HFFc6 (cell line): ENCODE measurements at regions not wholly inside any gene's neighbourhood (a gene's known extent, or its start where the extent isn't known, plus 50 kb on each side); places are given as distances from the start of the nearest gene placed in this dataset.

Source experiments
- DNase-seq: peaks from one replicate; pipeline ENCODE4 v3.0.0-alpha.2; 2018
- H3K27ac Mint-ChIP-seq: 2 replicates; pipeline ENCODE4 v1.8.0; 2020; ENCODE audit warnings: mild to moderate bottlenecking, mixed read lengths
- H3K27me3 Mint-ChIP-seq: 2 replicates; pipeline ENCODE4 v1.8.0; 2021; ENCODE audit warnings: mild to moderate bottlenecking, moderate library complexity, mixed read lengths; ENCODE audit not compliant: insufficient read depth
- H3K36me3 Mint-ChIP-seq: 2 replicates; pipeline ENCODE4 v1.8.0; 2021; ENCODE audit warnings: low read depth, mixed read lengths
- H3K4me1 Mint-ChIP-seq: 2 replicates; pipeline ENCODE4 v1.8.0; 2020; ENCODE audit warnings: low read depth, mixed read lengths
- H3K4me3 Mint-ChIP-seq: 2 replicates; pipeline ENCODE4 v1.8.0; 2020; ENCODE audit warnings: mild to moderate bottlenecking, moderate library complexity, mixed read lengths
- H3K9me3 Mint-ChIP-seq: 2 replicates; pipeline ENCODE4 v1.8.0; 2020; ENCODE audit warnings: mild to moderate bottlenecking, mixed read lengths
- TF ChIP-seq, protein P1 (sequence below): fragments of 200-600 bp; sonication (generic); IDR thresholded peaks from 2 replicates; pipeline ENCODE4 v1.5.0; 2021; ENCODE audit warnings: antibody characterized with exemption, mild to moderate bottlenecking

DNA sequence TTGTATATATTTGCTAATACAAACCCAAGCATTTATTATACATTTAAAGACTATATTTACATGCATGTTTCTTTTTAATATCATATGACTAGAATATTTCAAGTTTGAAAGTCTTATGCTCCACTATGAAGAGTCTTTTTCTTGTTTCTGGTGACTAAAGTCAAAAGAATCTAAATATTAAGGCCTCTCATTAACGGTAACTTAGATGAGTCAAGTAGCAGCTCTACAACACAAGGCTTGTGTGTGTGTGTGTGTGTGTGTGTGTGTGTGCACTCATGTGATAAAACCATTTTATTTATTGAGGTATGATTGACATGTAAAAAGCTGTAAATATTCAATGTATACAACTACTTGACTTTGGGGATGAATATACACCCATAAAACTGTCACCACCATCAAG is 275.6 kb downstream of the TFAP2B start:
- Mint-ChIP-seq H3K27ac (no peak overlapping the region), H3K9me3 (peaks cover 20% of the 10 kb centered on the region), H3K36me3 (0 out of 2 replicates have a peak, but pooled peaks cover 4% of the 10 kb centered on the region), H3K4me1 (no peaks in the 10 kb centered on the region), H3K27me3 (no peaks in the 10 kb centered on the region; the same call in 1 of the 2 replicates), H3K4me3 (no peak overlapping the region)
- no peak for DNase-seq
- TF ChIP-seq, protein P1, sequence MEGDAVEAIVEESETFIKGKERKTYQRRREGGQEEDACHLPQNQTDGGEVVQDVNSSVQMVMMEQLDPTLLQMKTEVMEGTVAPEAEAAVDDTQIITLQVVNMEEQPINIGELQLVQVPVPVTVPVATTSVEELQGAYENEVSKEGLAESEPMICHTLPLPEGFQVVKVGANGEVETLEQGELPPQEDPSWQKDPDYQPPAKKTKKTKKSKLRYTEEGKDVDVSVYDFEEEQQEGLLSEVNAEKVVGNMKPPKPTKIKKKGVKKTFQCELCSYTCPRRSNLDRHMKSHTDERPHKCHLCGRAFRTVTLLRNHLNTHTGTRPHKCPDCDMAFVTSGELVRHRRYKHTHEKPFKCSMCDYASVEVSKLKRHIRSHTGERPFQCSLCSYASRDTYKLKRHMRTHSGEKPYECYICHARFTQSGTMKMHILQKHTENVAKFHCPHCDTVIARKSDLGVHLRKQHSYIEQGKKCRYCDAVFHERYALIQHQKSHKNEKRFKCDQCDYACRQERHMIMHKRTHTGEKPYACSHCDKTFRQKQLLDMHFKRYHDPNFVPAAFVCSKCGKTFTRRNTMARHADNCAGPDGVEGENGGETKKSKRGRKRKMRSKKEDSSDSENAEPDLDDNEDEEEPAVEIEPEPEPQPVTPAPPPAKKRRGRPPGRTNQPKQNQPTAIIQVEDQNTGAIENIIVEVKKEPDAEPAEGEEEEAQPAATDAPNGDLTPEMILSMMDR = no peak

DNA sequence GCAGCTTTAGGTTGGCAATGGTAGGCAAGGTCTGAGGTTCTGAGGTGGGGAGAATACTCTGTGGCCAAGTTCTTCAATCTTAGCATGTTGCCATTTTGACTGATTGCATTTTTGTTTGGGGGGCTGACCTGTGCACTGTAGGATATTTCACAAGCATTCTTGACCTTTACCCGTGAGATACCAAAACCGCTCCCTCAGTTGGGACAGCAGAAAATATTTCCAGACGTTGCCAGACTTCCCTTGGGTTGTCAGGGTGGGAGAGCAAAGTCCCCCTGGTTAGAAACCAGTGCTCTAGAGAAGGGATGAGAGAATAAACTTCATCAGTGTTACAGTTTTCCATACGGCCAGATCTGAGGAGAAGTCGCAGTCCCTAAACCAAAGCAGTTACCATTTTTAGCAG is 279.6 kb downstream of the TFAP2B start:
- no peak for DNase-seq
- Mint-ChIP-seq H3K4me1 (no peaks in the 10 kb centered on the region), H3K36me3 (no peaks in the 10 kb centered on the region), H3K27ac (no peak overlapping the region), H3K27me3 (no peaks in the 10 kb centered on the region; the same call in 1 of the 2 replicates), H3K9me3 (peaks cover 23% of the 10 kb centered on the region), H3K4me3 (no peak overlapping the region)
- TF ChIP-seq, protein P1 = no peak

DNA sequence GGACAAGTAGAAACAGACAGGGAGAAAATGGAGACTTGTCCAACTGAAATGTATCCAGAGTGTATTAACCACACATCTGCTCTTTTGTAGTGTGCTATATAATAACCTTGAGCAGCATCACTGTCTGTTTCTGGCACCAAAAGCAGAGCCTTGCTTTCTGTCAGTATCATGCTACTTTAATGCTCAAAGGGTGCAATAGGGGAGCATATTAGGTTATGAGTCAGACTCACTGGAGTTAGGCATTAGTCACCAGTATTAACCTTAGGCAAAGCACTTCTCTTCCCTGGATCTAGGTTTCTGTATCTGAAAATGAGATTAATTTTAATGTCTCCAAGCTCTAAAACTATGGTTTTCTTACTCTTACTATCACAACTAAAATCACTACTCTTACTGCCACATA is 280.1 kb downstream of the TFAP2B start:
- H3K36me3 Mint-ChIP-seq = no peaks in the 10 kb centered on the region

DNA sequence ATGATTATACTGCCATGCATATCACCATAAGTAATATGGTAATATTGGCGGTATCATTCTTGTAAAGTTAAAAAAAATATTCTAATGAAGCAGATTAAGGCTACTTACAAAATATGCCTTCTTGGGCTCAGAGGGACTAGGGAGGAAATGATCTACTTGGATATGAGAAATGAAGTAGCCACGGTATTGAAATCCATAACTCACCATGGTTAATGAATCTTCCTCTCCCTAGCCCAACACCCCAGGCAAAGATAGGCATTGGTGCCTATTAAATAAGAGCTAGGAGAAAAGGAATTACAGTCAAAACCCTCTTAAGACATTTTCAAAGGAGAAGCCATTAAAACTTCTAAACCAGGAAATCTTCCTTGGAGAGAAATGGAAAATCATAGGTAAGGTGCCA is 280.5 kb downstream of the TFAP2B start:
- Mint-ChIP-seq H3K27ac (no peak overlapping the region), H3K27me3 (no peaks in the 10 kb centered on the region), H3K4me1 (no peaks in the 10 kb centered on the region), H3K36me3 (no peaks in the 10 kb centered on the region), H3K9me3 (peaks cover 24% of the 10 kb centered on the region), H3K4me3 (no peak overlapping the region)
- no peak for DNase-seq
- TF ChIP-seq, protein P1 = no peak

More for the DNA sequence above, 280.1 kb downstream of the TFAP2B start:
- H3K27ac Mint-ChIP-seq = no peak overlapping the region
- no peak overlapping the region for H3K4me3 Mint-ChIP-seq
- no peaks in the 10 kb centered on the region for H3K4me1 Mint-ChIP-seq
- TF ChIP-seq, protein P1 = no peak
- H3K27me3 Mint-ChIP-seq = no peaks in the 10 kb centered on the region
- no peak for DNase-seq
- H3K9me3 Mint-ChIP-seq = peaks cover 24% of the 10 kb centered on the region

DNA sequence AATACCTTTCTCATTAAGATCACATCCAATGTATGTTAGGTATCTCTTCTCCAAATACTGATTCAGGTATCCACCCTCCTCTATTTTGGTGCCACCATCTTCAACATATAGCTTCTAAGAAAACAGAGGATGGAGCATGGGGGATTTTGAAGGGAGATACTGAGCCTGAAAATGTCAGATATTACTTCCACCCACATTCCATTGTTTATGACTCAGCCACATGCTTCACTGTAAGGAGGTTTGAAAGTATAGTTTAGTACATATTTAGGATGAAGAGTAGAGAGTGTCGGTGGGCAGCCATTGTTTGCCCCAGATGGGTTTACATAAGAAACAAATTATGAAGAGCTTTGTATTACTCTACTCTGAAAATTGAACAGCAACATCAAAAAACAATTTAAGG is 286.7 kb downstream of the TFAP2B start:
- TF ChIP-seq, protein P1 = no peak
- H3K4me3 Mint-ChIP-seq = no peak overlapping the region
- DNase-seq = no peak
- H3K27ac Mint-ChIP-seq = no peak overlapping the region
- no peaks in the 10 kb centered on the region for H3K4me1 Mint-ChIP-seq
- H3K9me3 Mint-ChIP-seq = peaks cover 27% of the 10 kb centered on the region
- H3K27me3 Mint-ChIP-seq = peaks cover 2% of the 10 kb centered on the region; the same call in 1 of the 2 replicates
- H3K36me3 Mint-ChIP-seq = no peaks in the 10 kb centered on the region

DNA sequence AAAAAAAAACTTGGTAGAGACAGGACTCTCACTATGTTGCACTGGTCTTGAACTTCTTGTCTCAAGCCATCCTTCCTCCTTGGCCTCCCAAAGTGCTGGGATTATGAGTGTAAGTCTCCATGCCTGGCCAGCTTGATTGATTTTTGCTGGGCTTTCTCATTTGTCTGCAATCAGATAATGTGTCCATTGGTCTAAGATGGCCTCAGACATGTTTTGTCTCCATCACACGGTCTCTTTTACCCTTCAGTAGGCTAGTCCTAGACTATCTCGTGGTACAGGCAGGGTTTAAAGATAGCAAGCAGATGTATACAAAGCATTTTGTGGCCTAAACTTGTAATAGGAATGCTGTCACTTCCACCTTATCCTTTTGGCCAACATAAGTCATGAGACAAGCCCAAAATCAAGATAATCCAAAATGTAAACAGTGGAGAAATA is 289.1 kb downstream of the TFAP2B start:
- DNase-seq = no peak
- Mint-ChIP-seq H3K27ac (no peak overlapping the region), H3K4me1 (no peaks in the 10 kb centered on the region), H3K9me3 (peaks cover 28% of the 10 kb centered on the region), H3K27me3 (peaks cover 2% of the 10 kb centered on the region; the same call in 1 of the 2 replicates), H3K4me3 (no peak overlapping the region), H3K36me3 (peaks cover 4% of the 10 kb centered on the region; the same call in 1 of the 2 replicates)
- TF ChIP-seq, protein P1 = no peak
